C1 segment of cervical spinal cord (tissue), 14 donors: ENCODE measurements at regions not wholly inside any gene's neighbourhood (a gene's known extent, or its start where the extent isn't known, plus 50 kb on each side); places are given as distances from the start of the nearest gene placed in this dataset.

Experiments
- DNase-seq, 14 donors: peaks; one replicate each; lab custom pipeline; 2025; lab: John Stamatoyannopoulos, UW

- no peak for DNase-seq
Measured at GRCh38 chr13:22126433-22127021, 455.7 kb downstream of the FGF9 start.

- DNase-seq, result no peak
Measured at GRCh38 chr13:22127277-22128164, 456.6 kb downstream of the FGF9 start.

- DNase-seq, result no peak
Measured at GRCh38 chr13:22128441-22129408, 457.9 kb downstream of the FGF9 start.

GRCh38 chr13:22130254-22130653, 459.4 kb downstream of the FGF9 start:
- DNase-seq, result no peak

GRCh38 chr13:22134261-22134660, 463.4 kb downstream of the FGF9 start:
- DNase-seq, result no peak

GRCh38 chr13:22135446-22135845, 464.6 kb downstream of the FGF9 start:
- DNase-seq, result no peak

GRCh38 chr13:22137361-22138050, 466.6 kb downstream of the FGF9 start:
- no peak for DNase-seq

GRCh38 chr13:22138947-22139346, 468.1 kb downstream of the FGF9 start:
- DNase-seq, result no peak

- no peak for DNase-seq
Measured at GRCh38 chr13:22141716-22142115, 470.8 kb downstream of the FGF9 start.

- DNase-seq, result no peak
Measured at GRCh38 chr13:22143671-22144070, 472.8 kb downstream of the FGF9 start.

- DNase-seq, result no peak
Measured at GRCh38 chr13:22144806-22145205, 473.9 kb downstream of the FGF9 start.

GRCh38 chr13:22148187-22148586, 477.3 kb downstream of the FGF9 start:
- no peak for DNase-seq

GRCh38 chr13:22152751-22153150, 481.9 kb downstream of the FGF9 start:
- no peak for DNase-seq

- DNase-seq, result no peak
Measured at GRCh38 chr13:22154041-22154440, 483.2 kb downstream of the FGF9 start.

GRCh38 chr13:22161871-22162270, 491.0 kb downstream of the FGF9 start:
- DNase-seq, result no peak

- no peak for DNase-seq
Measured at GRCh38 chr13:22162889-22163288, 492.0 kb downstream of the FGF9 start.

GRCh38 chr13:22168437-22169190, 497.7 kb downstream of the FGF9 start:
- no peak for DNase-seq

GRCh38 chr13:22169473-22169872, 498.6 kb downstream of the FGF9 start:
- DNase-seq, result no peak

GRCh38 chr13:22173610-22174009, 502.7 kb downstream of the FGF9 start:
- no peak for DNase-seq

GRCh38 chr13:22175241-22175640, 504.4 kb downstream of the FGF9 start:
- DNase-seq, result no peak

- no peak for DNase-seq
Measured at GRCh38 chr13:22175815-22176214, 504.9 kb downstream of the FGF9 start.
